GM19328 (cell line): ENCODE measurements at regions not wholly inside any gene's neighbourhood (a gene's known extent, or its start where the extent isn't known, plus 50 kb on each side); places are given as distances from the start of the nearest gene placed in this dataset.

Experiments
- ATAC-seq: cut with Tn5 transposase; IDR thresholded peaks from one replicate; pipeline ENCODE4 v1.9.1; 2021; ENCODE audit warnings: mild to moderate bottlenecking, moderate library complexity; ENCODE audit not compliant: unreplicated experiment

DNA sequence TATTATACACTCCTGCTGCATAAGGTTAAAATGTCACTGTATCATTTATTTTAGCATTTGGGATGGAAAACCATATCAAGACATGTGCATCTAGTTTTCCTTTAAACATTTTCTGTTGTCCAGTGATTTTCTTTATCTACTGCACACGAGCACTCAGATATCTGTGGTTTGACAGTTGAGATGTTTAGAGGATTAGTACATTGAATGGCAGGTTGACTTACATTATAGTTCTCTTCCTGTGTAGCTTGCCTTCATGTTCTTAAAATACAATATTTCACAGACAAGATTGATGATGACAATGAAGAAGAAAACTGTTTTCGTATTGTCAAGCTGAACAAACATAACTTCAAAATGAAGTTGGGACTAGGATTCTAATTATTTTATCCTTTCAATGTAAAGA lies 2378.4 kb upstream of the WWC1 start:
- ATAC-seq = no peak

DNA sequence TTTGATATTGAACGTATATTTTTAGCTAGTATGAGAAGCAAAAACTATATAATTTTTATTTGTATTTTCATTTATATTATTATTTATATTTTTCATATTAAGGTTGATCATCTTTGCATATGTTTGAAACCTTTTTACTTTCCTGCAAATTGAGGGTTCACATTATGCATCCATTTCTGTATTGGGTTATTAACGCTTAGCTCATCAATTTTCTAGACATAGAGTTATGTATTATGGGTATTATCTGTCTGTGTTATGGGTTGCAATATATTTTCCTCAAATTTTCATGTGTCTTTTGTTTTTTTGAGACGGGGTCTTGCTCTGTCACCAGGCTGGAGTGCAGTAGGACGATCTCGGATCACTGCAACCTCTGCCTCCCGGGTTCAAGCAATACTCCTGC lies 2377.0 kb upstream of the WWC1 start:
- ATAC-seq = no peak

DNA sequence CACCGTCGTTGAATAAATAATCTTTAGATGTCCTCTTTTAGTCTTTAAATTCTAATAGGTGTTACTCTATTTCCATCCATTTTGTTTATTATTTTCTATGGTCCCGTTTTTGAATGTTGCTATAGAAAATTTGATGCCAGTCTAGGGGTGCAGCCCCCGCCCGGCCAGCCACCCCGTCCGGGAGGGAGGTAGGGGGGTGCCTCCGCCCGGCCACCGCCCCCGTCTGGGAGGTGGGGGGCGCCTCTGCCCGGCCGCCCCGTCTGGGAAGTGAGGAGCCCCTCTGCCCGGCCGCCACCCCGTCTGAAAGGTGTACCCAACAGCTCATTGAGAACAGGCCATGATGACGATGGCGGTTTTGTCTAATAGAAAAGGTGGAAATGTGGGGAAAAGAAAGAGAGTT lies 2372.2 kb upstream of the WWC1 start:
- ATAC-seq = no peak

DNA sequence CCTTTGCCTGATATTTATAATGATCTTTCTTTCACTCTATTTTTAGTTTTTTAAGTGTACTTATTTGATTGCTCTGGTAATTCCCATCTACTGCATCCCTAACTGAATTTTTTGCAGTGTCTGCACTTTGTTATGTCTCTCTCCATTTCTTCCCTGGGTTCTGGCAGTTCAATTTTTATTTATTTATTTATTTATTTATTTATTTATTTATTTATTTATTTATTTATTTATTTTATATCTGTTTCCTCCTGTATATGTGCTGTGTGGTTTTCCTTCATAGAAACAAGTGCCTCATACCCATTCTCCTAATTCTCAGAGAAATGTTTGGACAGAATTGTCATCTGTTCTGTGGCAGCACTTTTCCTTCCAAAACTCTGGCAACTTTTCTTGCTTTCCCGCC lies 2370.8 kb upstream of the WWC1 start:
- no peak for ATAC-seq

DNA sequence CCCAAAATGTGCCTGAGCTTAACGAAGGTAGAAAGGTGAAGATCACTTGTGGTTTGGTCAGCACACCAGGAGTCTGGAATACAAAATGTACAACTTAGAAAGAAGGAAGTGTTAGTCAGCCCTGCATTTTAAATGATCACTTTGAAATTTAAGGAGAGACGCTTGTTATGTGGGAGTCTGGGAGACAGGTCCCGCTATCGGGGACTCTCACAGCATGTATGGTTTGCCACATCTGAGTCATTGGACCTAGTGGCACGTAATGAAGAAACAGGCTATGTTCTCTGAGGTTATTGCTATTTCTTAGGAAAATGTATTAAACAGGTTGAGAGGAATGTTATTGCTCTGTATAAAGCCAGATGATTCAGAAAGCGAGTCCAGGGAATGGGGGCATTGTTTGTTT lies 2362.5 kb upstream of the WWC1 start:
- no peak for ATAC-seq

DNA sequence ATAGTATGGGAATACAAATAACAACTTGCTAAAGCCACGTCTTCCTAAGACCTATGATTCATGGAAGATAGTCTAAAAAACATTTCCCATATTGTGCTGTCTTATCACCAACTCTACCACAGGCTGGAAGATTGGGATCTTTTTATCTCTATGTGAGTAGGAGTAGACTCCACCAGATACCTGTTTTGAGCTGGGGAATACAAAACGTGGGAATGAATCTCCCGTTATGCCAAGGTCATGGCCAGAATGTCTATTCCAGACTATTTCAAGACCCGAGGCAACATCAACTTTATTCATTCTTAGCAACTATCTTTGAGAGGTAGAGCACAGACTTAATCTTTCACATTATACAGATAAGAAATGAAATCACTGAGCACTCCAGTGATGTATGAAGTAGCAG lies 2350.9 kb upstream of the WWC1 start:
- no peak for ATAC-seq

DNA sequence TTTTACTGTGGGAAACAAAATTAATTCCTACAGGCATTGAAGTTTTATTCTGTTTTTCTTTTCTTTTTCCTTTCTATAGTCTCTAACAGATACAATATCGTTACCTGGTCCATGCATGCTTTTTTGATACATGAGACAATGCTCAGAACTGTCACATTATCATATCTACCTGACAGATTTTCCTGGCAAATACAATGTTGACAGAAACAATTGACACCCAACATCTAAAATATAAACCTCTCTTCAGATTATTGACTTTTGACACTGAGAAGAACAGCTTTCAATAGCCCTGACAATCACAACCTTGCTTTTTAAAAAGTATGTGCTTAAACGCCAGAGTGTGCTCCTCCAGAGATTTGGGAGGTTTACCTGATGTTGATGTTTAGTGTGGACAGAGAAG lies 2334.6 kb upstream of the WWC1 start:
- no peak for ATAC-seq

DNA sequence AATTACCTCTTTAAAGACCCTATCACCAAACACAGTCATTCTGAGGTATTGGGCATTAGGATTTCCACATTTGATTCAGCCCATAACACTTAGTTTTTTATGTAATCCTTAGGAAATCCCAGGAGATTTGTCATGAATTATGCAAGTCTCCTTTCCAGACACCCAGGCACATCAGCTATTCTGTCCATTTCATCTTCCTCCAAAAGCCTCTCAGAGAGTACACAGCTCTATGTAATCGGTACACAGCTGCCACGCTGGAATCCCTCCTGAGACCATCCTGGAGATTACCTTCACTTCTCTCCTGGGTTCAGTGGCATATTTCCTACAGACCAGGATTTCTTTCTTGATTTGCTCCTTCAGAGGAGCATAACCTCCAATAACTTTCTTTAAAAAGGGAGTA lies 2309.8 kb upstream of the WWC1 start:
- ATAC-seq = no peak

DNA sequence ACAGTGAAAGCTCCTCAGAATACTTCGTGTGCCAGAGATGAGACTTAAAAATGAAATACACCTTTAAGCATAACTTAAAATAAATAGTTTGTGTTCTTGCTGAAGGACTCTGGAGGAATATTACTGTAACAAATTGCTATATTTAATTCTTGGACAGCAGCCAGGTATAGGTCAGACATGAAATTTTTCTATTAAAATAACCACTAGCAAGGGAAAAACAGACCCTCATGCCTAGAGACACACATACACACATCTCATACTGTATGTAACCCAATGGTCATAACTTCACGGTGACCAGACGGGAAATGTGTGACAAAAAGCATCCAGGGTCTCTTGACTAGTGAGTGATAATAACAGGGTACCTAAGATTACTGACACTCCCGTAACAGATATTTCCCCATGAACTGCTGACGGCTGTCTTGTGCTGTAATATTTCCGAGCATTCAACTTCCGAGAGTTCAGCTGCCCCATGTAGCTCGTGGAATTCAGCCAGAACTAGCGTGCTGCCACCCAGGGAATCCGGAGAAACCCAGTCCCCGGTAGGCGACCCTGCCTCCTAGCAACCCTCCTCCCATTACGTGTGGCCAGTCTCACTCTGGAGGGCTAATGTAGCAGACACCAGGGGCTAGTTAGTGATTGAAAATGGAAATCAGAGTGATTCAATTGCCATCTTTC lies 2295.1 kb upstream of the WWC1 start:
- no peak for ATAC-seq

DNA sequence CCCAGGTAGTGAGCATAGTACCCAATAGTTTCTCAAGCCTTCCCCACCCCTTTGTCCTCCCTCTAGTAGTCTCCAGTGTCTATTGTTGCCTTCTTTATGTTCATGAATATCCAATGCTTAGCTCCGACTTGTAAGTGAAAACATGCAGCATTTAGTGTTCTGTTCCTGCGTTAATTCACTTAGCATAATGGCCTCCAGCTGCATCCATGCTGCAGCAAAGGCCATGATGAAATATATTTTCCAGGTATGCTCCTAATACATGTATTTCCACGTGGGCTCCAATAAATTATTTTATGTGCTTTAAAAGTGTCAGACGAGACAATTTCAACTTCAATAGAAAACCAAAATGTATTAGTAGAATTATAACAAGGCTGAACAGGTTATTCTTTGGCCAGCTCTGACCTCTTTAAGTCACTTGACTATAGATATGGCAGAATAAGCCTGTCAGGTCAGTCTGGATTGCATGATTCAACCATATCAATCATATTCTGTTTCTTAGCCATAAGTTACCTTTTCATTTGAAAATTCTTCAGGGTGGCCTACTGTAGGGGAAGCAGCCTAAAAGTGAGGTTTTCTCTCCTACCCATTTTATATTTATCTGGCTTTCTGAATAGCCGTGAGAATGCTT lies 2291.6 kb upstream of the WWC1 start:
- ATAC-seq = no peak

DNA sequence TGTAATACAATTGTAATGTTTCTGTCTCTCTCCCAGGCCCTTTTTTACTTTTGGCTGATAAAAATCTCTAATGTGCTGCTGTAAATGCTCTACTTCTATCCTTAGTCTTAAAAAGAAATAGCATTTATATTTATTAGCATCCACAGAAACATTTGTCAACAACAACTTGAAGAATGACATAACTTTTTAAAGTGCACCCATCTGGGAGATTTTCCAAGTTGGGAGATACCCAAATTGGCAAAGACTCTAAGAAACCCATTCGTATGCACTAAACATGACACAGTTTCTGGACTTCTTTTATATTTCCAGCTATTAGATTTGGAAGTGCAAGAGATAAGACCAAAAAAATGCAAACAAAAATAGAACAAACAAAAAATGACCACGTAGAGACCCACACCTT lies 2287.4 kb upstream of the WWC1 start:
- no peak for ATAC-seq

DNA sequence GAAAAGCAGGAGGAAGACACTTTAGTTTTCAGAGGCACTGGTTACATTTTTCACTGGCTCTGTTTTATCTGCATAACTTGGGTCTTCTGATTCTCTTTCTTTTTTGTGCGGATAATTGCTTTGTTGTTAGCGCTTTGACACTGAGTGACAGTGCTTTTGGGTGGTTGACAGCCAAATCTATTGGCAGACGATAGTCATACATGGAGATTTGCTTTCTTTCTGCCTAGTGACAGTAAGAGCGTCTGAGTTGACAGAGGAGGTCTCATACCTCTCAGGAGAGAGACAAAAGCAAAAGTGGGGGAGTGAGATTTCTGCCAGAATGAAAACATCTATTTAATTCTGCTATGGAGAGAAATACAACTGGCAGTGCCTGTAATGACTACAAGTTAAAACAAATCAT lies 2278.0 kb upstream of the WWC1 start:
- no peak for ATAC-seq

DNA sequence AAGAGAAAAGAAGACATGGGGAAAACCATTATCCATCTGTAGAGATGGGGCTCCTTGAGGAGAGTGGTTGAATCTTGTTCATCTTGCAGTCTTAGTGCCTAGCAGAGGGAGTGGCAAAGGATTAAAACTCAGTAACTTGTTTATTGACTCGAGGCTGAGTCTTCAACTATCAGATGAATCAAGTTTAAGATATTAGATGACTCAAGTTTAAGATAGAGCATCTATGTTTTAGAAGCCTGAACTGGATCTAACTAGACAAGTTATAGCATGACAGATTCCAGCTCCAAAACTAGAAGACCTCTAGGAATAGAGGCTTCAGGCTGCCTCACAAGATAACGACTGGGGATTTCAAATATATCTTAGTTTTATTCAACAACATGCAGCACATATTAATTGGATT lies 2277.2 kb upstream of the WWC1 start:
- no peak for ATAC-seq

DNA sequence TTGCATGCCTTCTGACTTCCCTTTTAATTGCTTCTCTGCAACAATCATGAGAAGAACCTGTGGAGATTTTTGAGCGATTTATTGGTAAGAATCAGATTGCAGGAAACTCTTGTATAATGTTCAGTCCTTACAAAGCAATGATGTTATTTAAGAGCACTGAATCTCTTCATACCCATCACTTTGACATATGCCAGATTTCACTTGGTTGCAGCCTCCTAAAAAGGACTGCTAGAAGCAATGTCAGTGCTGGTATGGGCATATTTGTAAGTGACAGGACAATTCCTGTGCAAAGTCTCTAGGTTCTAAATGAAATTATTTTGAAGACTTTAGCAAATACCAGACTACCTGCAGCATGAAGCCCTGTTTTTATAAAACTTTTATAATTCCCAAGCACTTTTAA lies 2272.7 kb upstream of the WWC1 start:
- no peak for ATAC-seq

DNA sequence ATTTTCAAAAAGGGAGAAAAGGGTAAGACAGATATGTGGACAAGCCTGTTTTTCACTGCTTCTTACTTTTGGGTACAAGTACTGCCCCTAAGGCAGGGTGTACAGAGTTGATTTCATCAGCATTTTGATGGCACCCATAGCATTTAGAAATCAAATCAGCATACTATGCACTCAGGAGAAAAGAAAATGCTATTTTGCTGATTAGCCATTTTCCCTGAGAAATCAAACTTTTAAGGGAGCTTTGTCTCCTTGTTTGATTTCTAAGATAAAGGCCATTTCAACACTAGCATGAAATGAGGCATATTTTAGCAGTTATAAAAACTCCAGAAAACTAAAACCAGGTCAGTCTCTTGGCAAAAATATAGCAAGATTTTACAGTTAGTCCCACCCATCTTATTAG lies 2269.4 kb upstream of the WWC1 start:
- no peak for ATAC-seq

DNA sequence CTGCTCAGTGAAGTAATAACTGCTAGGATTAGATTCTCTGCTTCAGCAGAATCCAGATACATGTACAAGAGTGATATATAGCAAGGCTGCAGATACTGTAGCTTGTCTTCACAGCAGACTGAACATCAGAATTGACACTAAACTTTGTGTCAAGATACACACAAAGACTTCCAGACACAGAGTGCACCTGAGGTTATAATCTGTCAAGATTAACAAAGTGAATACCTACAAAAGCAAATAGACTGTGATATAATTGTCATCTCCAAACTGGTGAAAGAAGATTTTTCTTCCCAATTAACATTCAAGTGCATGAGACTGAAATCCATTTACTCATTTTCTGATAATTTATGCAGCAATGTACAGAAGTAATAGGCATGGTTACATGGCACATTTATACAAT lies 2266.5 kb upstream of the WWC1 start:
- ATAC-seq = no peak

DNA sequence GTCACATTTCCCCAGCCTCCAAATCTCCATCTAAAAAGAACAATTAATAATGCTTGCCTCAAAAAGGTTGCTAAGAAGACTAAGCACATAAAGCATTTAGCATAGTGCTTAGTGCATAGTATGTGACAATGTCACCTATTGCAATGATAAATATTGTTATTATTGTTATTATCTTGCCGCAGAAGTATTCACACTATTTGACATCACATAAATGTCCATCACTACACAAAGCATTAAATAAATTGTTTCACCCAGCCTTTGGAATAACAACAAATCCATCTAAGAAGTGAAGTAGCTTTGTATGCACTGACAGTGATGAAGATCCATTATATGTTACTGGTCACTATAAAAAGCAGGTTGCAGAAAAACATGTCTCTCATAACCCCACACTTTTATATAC lies 2263.9 kb upstream of the WWC1 start:
- no peak for ATAC-seq

DNA sequence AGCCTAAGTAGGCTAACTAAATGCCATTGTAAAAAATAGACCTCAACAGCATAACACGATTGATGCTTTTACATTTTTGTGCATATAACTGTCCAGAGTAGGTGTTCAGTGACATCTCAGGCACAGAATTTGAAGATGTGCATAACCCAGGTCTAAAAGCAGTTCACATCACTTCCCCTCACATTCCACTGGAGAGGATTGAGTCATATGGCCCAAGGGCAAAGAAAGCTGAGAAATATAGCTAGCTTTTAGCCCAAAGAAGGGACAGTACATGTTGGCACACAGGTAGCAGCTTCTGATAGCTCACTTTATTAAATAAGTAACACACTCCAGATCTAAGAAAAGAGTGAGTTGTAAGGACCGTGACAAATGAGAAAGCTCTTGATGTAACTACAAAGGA lies 2259.5 kb upstream of the WWC1 start:
- ATAC-seq = no peak

DNA sequence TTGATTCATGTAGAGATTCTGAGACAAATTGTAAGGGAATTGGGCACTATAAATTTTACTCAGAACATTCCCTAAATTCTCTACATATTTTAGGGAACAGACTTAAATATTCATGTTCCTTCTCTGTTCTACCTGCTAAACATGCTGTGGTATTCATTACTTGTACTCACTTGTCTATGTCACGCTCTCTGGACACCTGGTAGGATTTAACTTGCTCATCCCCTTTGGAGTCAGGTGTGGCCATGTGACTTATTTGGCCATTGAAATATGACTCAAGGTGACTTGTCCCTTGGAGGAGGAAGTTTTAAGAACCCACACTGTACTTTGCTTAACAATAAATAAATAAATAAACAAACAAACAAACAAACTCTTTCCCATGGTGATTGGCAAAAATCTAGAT lies 2258.8 kb upstream of the WWC1 start:
- ATAC-seq = no peak

DNA sequence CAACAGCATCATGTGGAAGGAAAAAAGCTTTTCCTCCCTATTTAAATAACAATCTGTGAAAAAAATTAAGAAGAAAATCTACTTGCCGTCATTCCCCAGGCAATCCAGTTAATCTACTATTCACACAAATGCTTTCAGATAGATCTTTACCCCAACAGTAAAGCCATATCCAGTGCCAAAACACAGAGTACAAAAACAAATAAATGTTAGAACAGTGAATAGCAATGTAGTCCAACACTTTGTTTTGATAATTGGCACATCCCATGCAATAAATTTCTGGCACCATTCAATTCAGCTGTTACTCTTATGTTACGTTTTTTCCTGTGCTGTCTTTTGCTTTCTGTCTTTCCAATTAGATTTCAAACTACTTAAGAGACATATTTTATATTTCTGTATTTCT lies 2245.5 kb upstream of the WWC1 start:
- no peak for ATAC-seq

DNA sequence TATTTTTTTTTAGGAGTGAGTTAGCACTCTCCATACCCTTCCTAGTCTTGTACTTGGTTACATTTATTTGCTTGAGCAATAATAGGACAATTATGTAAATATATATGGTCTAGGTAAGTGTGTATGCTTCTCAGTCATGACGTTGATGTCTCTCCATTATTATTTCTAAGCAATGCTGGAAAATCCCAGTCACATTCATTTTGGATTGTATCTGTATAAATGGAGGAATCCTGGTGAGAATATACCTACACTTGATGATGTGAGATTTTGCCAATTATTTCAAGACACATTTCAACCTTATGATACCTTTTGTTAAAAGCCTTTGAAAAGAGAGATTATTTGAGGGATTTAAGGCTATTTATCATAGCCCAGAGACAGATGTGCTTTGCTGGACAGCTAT lies 2244.5 kb upstream of the WWC1 start:
- ATAC-seq = no peak

DNA sequence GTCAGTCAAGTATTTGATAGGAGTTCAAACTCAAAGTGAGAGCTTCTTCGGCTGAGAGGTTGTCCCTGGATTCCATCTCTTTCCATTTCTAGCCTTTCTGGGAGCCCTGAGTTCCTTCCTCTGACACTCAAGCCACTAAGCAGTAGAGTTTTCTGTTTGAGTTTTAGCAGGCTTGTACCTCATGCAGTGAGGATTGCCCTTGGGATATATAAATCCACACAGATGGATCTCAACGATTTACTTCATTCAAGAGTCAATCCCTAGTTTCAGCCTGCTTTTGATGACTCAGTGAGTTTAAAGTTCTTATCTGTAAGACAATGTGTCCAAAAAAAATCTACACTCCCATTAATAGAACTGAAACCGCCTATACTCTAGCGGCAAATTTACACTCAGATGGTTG lies 2240.9 kb upstream of the WWC1 start:
- no peak for ATAC-seq

DNA sequence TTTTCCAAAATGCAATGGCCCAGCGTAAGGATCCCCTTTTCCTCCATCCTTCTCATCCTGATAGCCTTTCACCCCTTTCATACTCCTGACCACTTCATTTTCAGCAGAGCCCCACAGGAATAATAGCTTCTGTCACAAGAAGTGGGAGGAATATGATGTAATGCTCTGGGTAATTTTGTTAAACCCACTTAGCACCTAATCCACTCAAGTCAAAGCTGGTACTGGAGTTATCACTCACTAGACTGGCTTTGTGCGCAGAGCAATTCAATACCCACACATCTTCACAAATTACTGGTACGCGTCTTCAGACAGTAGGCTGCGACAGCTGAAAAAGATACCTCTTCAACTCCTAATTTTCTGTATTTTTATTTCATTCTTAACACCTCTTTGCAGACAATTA lies 2232.8 kb upstream of the WWC1 start:
- ATAC-seq = no peak
